ENCODE measurements at regions not wholly inside any gene's neighbourhood (a gene's known extent, or its start where the extent isn't known, plus 50 kb on each side); places are given as distances from the start of the nearest gene placed in this dataset.

- TF ChIP-seq CTCF (IDR thresholded peaks at IDR 0.05) = no peak
- no peak for TF ChIP-seq POLR2A (IDR thresholded peaks at IDR 0.05)
Measured at GRCh38 chr7:119983468-119983867, 289.5 kb upstream of the KCND2 start.

All from heart left ventricle (tissue), 13 donors.